Tibial nerve (tissue), 3 donors: ENCODE measurements at regions not wholly inside any gene's neighbourhood (a gene's known extent, or its start where the extent isn't known, plus 50 kb on each side); places are given as distances from the start of the nearest gene placed in this dataset.

Source experiments
- POLR2A ChIP-seq, 2 donors: fragments of 450-650 bp; IDR thresholded peaks; one replicate each; pipeline ENCODE4 v1.6.1; 2017; ENCODE audit warnings: antibody characterized with exemption in 2 of 2, mild to moderate bottlenecking in 2 of 2, moderate library complexity in 2 of 2
- TF ChIP-seq, protein P1 (sequence below), 5 experiments: fragments of 200-600 bp in 3 of 5; fragments of 450-650 bp in 2 of 5; sonication (generic) in 3 of 5; IDR thresholded peaks; one replicate each; pipeline ENCODE4 v1.5.1; 2016 to 2019; ENCODE audit warnings: antibody characterized with exemption in 5 of 5, mild to moderate bottlenecking in 3 of 5, moderate library complexity in 2 of 5

DNA sequence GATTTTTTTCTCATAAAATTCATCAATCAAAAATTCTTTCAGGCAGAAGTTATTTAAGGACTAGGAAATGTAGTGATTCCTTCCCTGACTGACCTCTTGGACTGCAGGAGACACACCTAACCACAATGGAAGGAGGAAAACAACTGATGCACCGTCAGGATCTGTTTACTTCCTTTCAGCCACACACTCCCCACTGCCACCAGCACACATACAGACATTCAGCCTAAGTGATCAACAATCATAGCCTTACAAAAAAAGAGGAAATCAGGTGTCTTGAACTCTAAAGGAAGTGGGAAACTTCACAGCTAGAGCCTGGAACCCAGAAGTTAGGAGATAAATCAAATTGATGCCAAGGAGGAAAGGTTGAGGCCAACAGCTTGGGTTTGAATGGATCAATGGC, 213.5 kb upstream of the ACVR2A start:
- TF ChIP-seq POLR2A (IDR thresholded peaks at IDR 0.05) = no peak
- TF ChIP-seq, protein P1, sequence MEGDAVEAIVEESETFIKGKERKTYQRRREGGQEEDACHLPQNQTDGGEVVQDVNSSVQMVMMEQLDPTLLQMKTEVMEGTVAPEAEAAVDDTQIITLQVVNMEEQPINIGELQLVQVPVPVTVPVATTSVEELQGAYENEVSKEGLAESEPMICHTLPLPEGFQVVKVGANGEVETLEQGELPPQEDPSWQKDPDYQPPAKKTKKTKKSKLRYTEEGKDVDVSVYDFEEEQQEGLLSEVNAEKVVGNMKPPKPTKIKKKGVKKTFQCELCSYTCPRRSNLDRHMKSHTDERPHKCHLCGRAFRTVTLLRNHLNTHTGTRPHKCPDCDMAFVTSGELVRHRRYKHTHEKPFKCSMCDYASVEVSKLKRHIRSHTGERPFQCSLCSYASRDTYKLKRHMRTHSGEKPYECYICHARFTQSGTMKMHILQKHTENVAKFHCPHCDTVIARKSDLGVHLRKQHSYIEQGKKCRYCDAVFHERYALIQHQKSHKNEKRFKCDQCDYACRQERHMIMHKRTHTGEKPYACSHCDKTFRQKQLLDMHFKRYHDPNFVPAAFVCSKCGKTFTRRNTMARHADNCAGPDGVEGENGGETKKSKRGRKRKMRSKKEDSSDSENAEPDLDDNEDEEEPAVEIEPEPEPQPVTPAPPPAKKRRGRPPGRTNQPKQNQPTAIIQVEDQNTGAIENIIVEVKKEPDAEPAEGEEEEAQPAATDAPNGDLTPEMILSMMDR (IDR thresholded peaks at IDR 0.05) = no peak
